ENCODE measurements at regions not wholly inside any gene's neighbourhood (a gene's known extent, or its start where the extent isn't known, plus 50 kb on each side); places are given as distances from the start of the nearest gene placed in this dataset.

GRCh38 chr2:45337481-45337880 lies 273.6 kb downstream of the SRBD1 start:
- no peak for DNase-seq

GRCh38 chr2:45334205-45334604 lies 276.9 kb downstream of the SRBD1 start:
- DNase-seq = no peak

GRCh38 chr2:45332567-45332966 lies 278.5 kb downstream of the SRBD1 start:
- DNase-seq = peak in 1 of 3 experiments; percentile 19

GRCh38 chr2:45332094-45332493 lies 279.0 kb downstream of the SRBD1 start:
- DNase-seq = no peak

- no peak for DNase-seq
Observed at GRCh38 chr2:45331410-45331786, 279.7 kb downstream of the SRBD1 start.

GRCh38 chr2:45330637-45331409 lies 280.2 kb downstream of the SRBD1 start:
- DNase-seq = peak in 2 of 3 experiments; percentile 69 to 86

GRCh38 chr2:45330108-45330507 lies 281.0 kb downstream of the SRBD1 start:
- no peak for DNase-seq

- DNase-seq = no peak
Observed at GRCh38 chr2:45329045-45329677, 281.9 kb downstream of the SRBD1 start.

- DNase-seq = no peak
Observed at GRCh38 chr2:45328264-45328870, 282.7 kb downstream of the SRBD1 start.

GRCh38 chr2:45323344-45323743 lies 287.7 kb downstream of the SRBD1 start:
- no peak for DNase-seq

- DNase-seq = no peak
Observed at GRCh38 chr2:45320956-45321355, 290.1 kb downstream of the SRBD1 start.

GRCh38 chr2:45319683-45320455 lies 291.2 kb downstream of the SRBD1 start:
- DNase-seq = no peak

GRCh38 chr2:45318686-45319085 lies 292.4 kb downstream of the SRBD1 start:
- DNase-seq = no peak

- DNase-seq = no peak
Observed at GRCh38 chr2:45316576-45317338, 294.3 kb downstream of the SRBD1 start.

- no peak for DNase-seq
Observed at GRCh38 chr2:45315861-45316260, 295.2 kb downstream of the SRBD1 start.

GRCh38 chr2:45312275-45312674 lies 298.8 kb downstream of the SRBD1 start:
- DNase-seq = peak in 1 of 3 experiments; percentile 15

GRCh38 chr2:45311559-45311958 lies 299.5 kb downstream of the SRBD1 start:
- no peak for DNase-seq

GRCh38 chr2:45307147-45307546 lies 297.9 kb upstream of the SIX2 start:
- no peak for DNase-seq

- DNase-seq = no peak
Observed at GRCh38 chr2:45305599-45305998, 296.3 kb upstream of the SIX2 start.

- DNase-seq = no peak
Observed at GRCh38 chr2:45303417-45304202, 294.4 kb upstream of the SIX2 start.

Data from NCI-H1417 (cell line).